ENCODE measurements at regions not wholly inside any gene's neighbourhood (a gene's known extent, or its start where the extent isn't known, plus 50 kb on each side); places are given as distances from the start of the nearest gene placed in this dataset.

DNA sequence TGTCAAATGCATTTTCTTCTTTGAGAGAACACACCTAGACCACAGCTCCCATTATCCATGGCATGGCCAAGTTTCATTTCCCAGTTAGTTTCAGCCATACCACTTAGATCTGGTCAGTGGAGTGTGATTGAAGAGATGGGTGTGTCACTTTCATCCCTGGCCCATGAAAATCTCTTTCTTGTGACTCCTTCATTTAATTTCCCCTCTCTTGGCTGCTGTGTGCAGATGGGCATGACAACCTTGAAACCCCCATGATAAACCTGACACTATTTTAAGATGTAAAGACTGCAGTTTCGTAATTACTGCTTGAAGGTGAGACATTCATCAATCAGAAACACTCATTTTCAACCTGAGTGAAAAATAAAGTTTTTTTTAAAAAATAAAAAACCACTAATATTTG is 284.9 kb downstream of the IL15 start:
- TF ChIP-seq, protein P1, sequence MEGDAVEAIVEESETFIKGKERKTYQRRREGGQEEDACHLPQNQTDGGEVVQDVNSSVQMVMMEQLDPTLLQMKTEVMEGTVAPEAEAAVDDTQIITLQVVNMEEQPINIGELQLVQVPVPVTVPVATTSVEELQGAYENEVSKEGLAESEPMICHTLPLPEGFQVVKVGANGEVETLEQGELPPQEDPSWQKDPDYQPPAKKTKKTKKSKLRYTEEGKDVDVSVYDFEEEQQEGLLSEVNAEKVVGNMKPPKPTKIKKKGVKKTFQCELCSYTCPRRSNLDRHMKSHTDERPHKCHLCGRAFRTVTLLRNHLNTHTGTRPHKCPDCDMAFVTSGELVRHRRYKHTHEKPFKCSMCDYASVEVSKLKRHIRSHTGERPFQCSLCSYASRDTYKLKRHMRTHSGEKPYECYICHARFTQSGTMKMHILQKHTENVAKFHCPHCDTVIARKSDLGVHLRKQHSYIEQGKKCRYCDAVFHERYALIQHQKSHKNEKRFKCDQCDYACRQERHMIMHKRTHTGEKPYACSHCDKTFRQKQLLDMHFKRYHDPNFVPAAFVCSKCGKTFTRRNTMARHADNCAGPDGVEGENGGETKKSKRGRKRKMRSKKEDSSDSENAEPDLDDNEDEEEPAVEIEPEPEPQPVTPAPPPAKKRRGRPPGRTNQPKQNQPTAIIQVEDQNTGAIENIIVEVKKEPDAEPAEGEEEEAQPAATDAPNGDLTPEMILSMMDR (IDR thresholded peaks at IDR 0.05; ENCODE audit: extremely low read depth in 1 of 2, insufficient read depth in 1 of 2, low read depth in 1 of 2, low read length in 2 of 2), result no peak
- no peak for TF ChIP-seq MAX (IDR thresholded peaks at IDR 0.05; ENCODE audit: insufficient read depth, insufficient read length)
